ENCODE measurements at regions not wholly inside any gene's neighbourhood (a gene's known extent, or its start where the extent isn't known, plus 50 kb on each side); places are given as distances from the start of the nearest gene placed in this dataset.

- Mint-ChIP-seq H3K36me3 (ENCODE audit: low read depth) (no peaks in the 10 kb centered on the region), H3K27me3 (ENCODE audit: low read depth) (peaks cover 8% of the 10 kb centered on the region)
- TF ChIP-seq CTCF (IDR thresholded peaks at IDR 0.05) = no peak
Measured at GRCh38 chr3:87555290-87555689, 278.9 kb upstream of the POU1F1 start.

GRCh38 chr3:87553058-87553457 lies 276.7 kb upstream of the POU1F1 start:
- Mint-ChIP-seq H3K4me1 (ENCODE audit: low read depth) (no peaks in the 10 kb centered on the region), H3K36me3 (ENCODE audit: low read depth) (no peaks in the 10 kb centered on the region), H3K4me3 (ENCODE audit: unreplicated experiment) (no peak overlapping the region), H3K27ac (ENCODE audit: unreplicated experiment) (no peak overlapping the region), H3K9me3 (ENCODE audit: low read depth) (no peaks in the 10 kb centered on the region), H3K27me3 (ENCODE audit: low read depth) (peaks cover 16% of the 10 kb centered on the region)
- no peak for DNase-seq (ENCODE audit: low spot score)
- no peak for TF ChIP-seq CTCF (IDR thresholded peaks at IDR 0.05)

More at GRCh38 chr3:87555290-87555689, 278.9 kb upstream of the POU1F1 start:
- Mint-ChIP-seq H3K27ac (ENCODE audit: unreplicated experiment) (no peak overlapping the region), H3K4me3 (ENCODE audit: unreplicated experiment) (no peak overlapping the region), H3K9me3 (ENCODE audit: low read depth) (no peaks in the 10 kb centered on the region), H3K4me1 (ENCODE audit: low read depth) (no peaks in the 10 kb centered on the region)
- DNase-seq (ENCODE audit: low spot score) = no peak

GRCh38 chr3:87550892-87551291 lies 274.5 kb upstream of the POU1F1 start:
- H3K27ac Mint-ChIP-seq (ENCODE audit: unreplicated experiment) = no peak overlapping the region
- H3K36me3 Mint-ChIP-seq (ENCODE audit: low read depth) = no peaks in the 10 kb centered on the region
- H3K4me1 Mint-ChIP-seq (ENCODE audit: low read depth) = no peaks in the 10 kb centered on the region
- TF ChIP-seq CTCF (IDR thresholded peaks at IDR 0.05) = no peak
- H3K27me3 Mint-ChIP-seq (ENCODE audit: low read depth) = peaks cover 20% of the 10 kb centered on the region
- no peaks in the 10 kb centered on the region for H3K9me3 Mint-ChIP-seq (ENCODE audit: low read depth)
- no peak overlapping the region for H3K4me3 Mint-ChIP-seq (ENCODE audit: unreplicated experiment)
- no peak for DNase-seq (ENCODE audit: low spot score)

GRCh38 chr3:87549208-87549607 lies 272.8 kb upstream of the POU1F1 start:
- no peak for DNase-seq (ENCODE audit: low spot score)
- Mint-ChIP-seq H3K4me1 (ENCODE audit: low read depth) (no peaks in the 10 kb centered on the region), H3K27ac (ENCODE audit: unreplicated experiment) (no peak overlapping the region), H3K4me3 (ENCODE audit: unreplicated experiment) (no peak overlapping the region), H3K9me3 (ENCODE audit: low read depth) (no peaks in the 10 kb centered on the region), H3K36me3 (ENCODE audit: low read depth) (no peaks in the 10 kb centered on the region), H3K27me3 (ENCODE audit: low read depth) (peaks cover 26% of the 10 kb centered on the region)
- no peak for TF ChIP-seq CTCF (IDR thresholded peaks at IDR 0.05)

GRCh38 chr3:87548271-87548670 lies 271.9 kb upstream of the POU1F1 start:
- TF ChIP-seq CTCF (IDR thresholded peaks at IDR 0.05) = no peak
- no peaks in the 10 kb centered on the region for H3K4me1 Mint-ChIP-seq (ENCODE audit: low read depth)
- H3K4me3 Mint-ChIP-seq (ENCODE audit: unreplicated experiment) = no peak overlapping the region
- no peaks in the 10 kb centered on the region for H3K9me3 Mint-ChIP-seq (ENCODE audit: low read depth)
- peaks cover 29% of the 10 kb centered on the region for H3K27me3 Mint-ChIP-seq (ENCODE audit: low read depth)
- no peak for DNase-seq (ENCODE audit: low spot score)
- H3K27ac Mint-ChIP-seq (ENCODE audit: unreplicated experiment) = no peak overlapping the region
- no peaks in the 10 kb centered on the region for H3K36me3 Mint-ChIP-seq (ENCODE audit: low read depth)

All from chondrocyte (in vitro differentiated cells).